Retina (tissue), 1 donor: ENCODE measurements at regions not wholly inside any gene's neighbourhood (a gene's known extent, or its start where the extent isn't known, plus 50 kb on each side); places are given as distances from the start of the nearest gene placed in this dataset.

Experiments used
- DNase-seq: peaks from one replicate; pipeline ENCODE4 v3.0.0-alpha.2; 2016

DNA sequence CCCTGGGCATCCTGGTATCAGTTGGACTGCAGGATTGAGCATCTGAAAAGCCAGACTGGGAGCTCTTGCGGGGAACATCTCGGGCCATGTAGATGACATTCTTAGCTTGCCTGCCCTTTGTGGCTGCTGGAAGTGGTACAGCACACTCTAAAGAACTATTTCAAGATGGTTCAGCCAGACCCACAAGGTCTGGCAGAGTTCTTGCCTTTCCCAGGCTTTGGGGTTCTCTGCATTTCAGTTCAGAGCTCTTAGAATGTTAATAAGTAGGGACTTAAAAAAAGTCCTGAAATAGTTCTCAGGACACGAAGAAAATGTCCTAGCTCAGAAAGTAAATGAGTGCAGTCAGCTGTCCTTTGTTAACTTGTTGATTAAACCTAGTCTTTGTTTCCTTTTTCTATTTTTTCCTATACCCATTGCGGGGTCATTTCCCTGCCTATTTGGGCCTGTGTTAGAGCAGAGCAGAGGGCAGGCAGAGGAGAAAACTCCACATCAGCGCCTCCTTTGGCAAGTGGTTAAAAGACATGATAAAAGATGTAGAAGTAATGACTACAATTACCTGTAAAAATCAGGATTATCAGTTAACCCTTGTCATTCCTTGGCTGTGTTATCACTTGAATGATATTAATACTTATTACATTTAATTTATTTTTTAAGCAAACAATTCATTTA is 291.5 kb downstream of the ZSWIM6 start:
- DNase-seq = no peak

DNA sequence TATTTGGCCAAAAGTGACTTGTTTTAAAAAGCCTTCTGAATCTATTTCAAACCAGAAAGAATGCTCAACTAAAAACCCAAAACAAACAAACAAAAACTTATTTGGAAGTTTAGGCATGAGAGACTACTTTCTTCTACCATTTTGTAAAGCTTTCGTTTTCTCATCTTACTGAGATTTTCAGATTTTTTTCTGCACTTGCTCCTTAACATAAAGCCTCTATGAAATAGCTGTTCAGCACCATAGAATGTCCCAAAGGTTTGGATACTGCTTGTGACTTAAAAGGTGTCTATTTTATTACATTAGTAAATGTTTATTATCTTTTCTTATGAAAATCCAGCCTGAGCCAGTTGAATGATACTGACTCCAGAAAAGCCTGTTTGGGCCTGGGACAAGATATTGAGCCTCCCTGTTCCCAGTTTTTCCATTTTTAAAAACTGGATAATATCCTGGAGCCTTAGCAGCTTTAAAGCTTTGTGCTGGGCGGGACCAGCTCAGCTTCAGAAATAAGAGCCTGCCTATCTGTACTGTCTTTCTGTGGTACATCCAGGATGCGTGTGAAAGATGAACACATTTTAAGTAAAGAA is 292.6 kb downstream of the ZSWIM6 start:
- DNase-seq = no peak

GRCh38 chr5:61625137-61625561 is 293.1 kb downstream of the ZSWIM6 start:
- DNase-seq = peak; percentile 44

- DNase-seq = peak; percentile 89
Measured at GRCh38 chr5:61625681-61626621, 293.9 kb downstream of the ZSWIM6 start.

DNA sequence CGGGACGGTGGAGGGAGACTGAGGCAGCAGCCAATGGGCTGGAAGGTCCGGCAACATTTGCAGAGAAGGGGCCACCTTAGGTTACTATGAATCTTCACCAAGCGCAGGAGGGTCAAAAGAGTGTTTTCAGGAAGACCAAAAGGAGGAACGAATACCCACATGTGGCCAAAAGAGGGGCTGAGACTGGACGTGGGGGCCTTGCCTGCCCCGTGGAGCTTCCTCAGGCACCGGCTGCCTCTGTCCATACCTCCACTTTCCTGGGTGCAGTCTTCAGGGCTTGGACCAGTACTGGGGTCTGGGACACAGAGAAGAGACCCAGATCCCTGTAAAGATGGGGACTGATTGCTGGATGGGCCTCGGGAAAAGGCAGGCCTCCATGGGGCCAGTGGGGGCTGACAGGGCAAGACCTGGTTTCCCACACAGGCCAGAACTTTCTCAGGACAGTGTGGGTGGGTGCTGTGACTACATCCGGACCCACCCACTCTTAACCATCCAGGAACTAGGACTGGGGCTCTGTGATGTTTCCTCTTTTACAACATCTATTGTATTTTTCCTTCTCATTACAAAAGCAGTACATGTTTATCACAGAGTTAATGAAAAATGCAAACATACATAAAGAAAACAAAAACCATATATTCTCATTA is 294.7 kb downstream of the ZSWIM6 start:
- DNase-seq = no peak

GRCh38 chr5:61627531-61627930 is 295.5 kb downstream of the ZSWIM6 start:
- no peak for DNase-seq

GRCh38 chr5:61630908-61631307 is 298.9 kb downstream of the ZSWIM6 start:
- DNase-seq = no peak

- peak; percentile 56 for DNase-seq
Measured at GRCh38 chr5:61631438-61631941, 299.4 kb downstream of the ZSWIM6 start.

GRCh38 chr5:61632064-61632463 is 300.0 kb downstream of the ZSWIM6 start:
- no peak for DNase-seq

- DNase-seq = no peak
Measured at GRCh38 chr5:61635271-61635670, 303.2 kb downstream of the ZSWIM6 start.

DNA sequence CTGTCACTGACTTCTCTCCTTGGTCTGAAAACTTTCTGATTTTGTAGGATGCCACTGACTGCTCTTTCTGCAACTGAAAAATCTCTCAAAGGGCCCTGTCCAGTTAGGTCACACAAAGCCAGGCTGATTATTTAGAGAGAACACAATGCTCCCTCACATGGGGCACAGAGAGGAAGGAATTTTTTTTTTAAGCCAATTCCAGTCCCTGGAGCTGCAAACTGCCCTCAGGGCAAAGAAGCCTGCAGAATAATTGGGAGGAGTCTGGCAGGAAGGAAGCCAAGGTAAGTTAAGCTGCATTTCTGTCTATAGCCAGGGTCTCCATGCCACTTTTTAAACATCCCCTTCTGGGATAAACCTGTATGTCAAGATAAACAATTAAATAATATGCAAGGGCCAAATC is 305.5 kb downstream of the ZSWIM6 start:
- no peak for DNase-seq

DNA sequence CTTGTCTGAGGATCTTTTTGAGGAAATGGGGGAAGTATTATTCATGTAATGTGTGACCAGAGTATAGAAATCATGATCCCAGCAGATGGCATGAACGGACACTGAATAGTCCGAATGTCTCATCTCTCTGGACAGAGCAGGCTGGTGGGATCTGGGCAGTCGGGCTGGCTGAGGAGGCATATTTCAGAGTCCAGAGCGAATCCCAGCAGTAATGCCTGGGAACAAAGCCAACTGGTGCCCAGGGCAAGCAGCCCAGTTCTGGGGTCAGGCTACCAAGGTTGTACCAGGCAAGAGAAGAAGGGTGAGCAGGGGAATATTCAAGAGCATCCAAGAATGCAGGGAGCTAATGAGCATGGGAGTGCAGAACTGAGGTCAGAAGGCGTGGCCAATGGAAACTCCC is 306.4 kb downstream of the ZSWIM6 start:
- no peak for DNase-seq

- no peak for DNase-seq
Measured at GRCh38 chr5:61640179-61641021, 308.3 kb downstream of the ZSWIM6 start.

GRCh38 chr5:61641748-61642565 is 309.9 kb downstream of the ZSWIM6 start:
- DNase-seq = no peak

DNA sequence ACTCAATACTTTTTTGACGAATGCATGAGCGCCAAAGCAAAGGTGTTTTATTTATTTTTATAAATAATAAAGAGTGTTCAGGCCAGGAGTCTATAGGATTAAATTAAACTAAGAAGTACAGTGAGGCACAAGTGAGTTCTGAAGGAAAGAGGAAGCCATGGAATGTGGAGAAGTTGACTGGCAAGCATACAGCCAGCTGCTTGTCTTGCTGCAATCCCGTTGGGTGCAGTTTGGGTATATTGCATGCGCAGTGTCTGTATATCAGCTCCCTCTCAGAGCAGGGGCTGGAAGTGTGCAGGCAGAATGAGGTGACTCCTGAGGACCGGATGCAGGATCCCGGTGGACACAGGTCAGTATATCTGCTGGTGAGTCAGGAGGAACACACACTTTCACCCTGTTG is 315.6 kb downstream of the ZSWIM6 start:
- DNase-seq = no peak

DNA sequence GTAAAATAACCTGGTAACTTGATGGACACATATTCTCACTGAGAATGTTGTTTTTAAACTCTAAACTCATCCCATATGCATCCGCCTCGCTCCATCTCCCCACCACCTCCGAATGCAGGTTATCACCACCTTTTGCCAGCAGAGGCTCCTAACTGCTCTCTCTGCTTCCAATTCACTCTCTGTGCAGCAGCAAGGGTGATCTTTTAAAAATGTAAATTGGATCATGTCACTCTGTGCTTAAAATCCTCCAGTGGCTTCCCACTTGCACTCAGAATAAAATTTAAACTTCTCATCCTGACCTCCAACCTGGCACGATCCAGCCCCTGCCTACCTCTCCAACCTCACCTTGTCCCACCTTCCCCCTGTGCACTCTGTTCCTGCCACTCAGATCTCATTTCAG is 317.2 kb downstream of the ZSWIM6 start:
- DNase-seq = no peak

DNA sequence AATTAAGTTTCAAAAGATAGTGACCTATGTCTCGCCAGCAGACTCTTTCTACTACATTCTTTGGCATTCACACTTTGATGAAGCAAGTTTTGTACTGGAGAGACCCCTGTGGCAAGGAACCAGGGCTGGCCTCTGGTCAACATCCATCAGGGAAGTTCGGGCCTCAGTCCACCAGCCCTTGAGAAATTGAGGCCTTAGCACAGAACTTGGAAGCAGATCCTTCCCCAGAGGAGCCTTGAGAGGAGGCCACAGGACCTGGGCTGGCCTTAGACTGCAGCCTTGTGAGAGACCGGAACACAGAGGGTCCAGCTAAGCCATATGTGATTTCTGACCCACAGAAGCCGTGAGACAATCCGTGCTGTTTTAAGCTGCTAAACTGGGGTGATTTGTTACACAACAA is 317.9 kb downstream of the ZSWIM6 start:
- DNase-seq = no peak

DNA sequence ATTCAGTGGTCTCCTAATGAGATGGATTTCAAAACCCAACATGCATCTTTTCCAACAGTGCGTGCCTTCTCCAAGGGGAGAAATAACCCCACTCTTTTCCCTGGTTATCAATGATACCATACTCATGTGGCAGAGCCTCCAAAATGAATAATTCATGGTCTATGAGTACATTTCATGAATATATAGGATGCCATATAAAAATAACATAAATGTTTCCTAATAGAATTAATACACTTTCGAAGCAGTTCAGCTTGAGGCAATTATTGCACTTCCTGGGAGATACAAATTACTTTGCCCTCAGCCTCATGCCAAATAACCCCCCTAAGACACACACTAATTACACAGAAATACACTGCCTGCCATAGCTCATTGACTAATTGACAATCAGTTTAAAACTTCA is 318.6 kb downstream of the ZSWIM6 start:
- no peak for DNase-seq

GRCh38 chr5:61651195-61651594 is 319.1 kb downstream of the ZSWIM6 start:
- no peak for DNase-seq

DNA sequence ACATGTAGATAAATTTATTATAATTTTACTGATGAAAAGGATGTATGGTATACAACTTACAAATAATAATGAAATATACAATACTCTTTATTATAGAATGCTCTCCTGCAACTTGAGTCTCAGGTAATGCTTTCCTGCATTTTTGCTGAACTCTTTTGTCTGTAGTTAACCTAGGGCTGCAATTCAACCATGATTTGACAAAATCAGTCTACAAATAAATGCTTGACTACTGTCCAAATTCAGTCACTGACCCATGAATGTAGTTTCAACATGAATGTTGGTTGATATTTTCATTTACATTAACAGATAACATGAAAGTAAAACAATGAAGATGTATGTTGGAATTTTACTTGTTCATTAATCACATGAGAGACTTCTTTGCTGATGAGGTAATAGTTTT is 320.9 kb downstream of the ZSWIM6 start:
- DNase-seq = no peak
